Right cardiac atrium (tissue), 5 donors: ENCODE measurements at regions not wholly inside any gene's neighbourhood (a gene's known extent, or its start where the extent isn't known, plus 50 kb on each side); places are given as distances from the start of the nearest gene placed in this dataset.

Source experiments
- ATAC-seq, 2 donors: fragments of 200-7000 bp; cut with Tn5 transposase; one replicate each; pipeline versions ENCODE4 v1.8.0 to v1.9.1; 2020; ENCODE audit warnings: moderate library complexity in 2 of 2, mild to moderate bottlenecking in 1 of 2
- DNase-seq, 3 donors: peaks; one replicate each; pipeline ENCODE4 v3.0.0-alpha.2; 2020
- H3K27ac ChIP-seq: one replicate; pipeline ENCODE4 v1.5.1; 2013; ENCODE audit warnings: mild to moderate bottlenecking, low read length, control low read depth, moderate library complexity
- H3K27me3 ChIP-seq: one replicate; pipeline ENCODE4 v1.6.1; 2013; ENCODE audit not compliant: control insufficient read depth, insufficient read depth
- H3K4me1 ChIP-seq: one replicate; pipeline ENCODE4 v1.6.1; 2013; ENCODE audit warnings: low read length; ENCODE audit not compliant: control insufficient read depth, insufficient read depth
- H3K4me3 ChIP-seq: one replicate; pipeline ENCODE4 v1.5.1; 2013; ENCODE audit warnings: low read length, control low read depth
- H3K9me3 ChIP-seq: one replicate; pipeline ENCODE4 v1.6.1; 2013; ENCODE audit warnings: low read length; ENCODE audit not compliant: control insufficient read depth
- WGBS: extraction: QIAGEN DNeasy Blood & Tissue Kit; methylation state at CpG from one replicate; pipeline ENCODE4 v1.1.7; 2013; 5-methylcytosine and 5-hydroxymethylcytosine counted together
- intact Hi-C, 4 donors: fragments of 100-400 bp; cut with DNase I; formaldehyde crosslinking; loops; one replicate each; pipeline versions ENCODE4 v1.11.0 to v1.14.0; 2022 to 2023
- donor health status: healthy with polysubstance abuse.
- donor health status: DM: no; HTN: yes; CAD: no.
- donor health status: DM: no; HTN: no; CAD: no.
- donor health status: DM: no; HTN: yes; CAD: no; lungs with severe emphysema.
- donor health status: DM: yes; HTN: yes; CAD: no.

GRCh38 chr12:79534029-79534867, 156.5 kb downstream of the PAWR start:
- H3K27ac ChIP-seq = no peak overlapping the region
- WGBS = 77% methylated on average over 5 of the region's 5 CpGs
- ATAC-seq (no peak), DNase-seq (no peak)
- H3K4me1 ChIP-seq = no peaks in the 10 kb centered on the region
- intact Hi-C loops = no loop called here
- H3K4me3 ChIP-seq = no peak overlapping the region
- no peaks in the 10 kb centered on the region for H3K9me3 ChIP-seq
- no peaks in the 10 kb centered on the region for H3K27me3 ChIP-seq

- ATAC-seq (peak in 1 of 2 donors; percentile 47), DNase-seq (no peak)
- Histone ChIP-seq H3K27ac (no peak overlapping the region), H3K4me1 (no peaks in the 10 kb centered on the region), H3K4me3 (no peak overlapping the region), H3K27me3 (no peaks in the 10 kb centered on the region), H3K9me3 (no peaks in the 10 kb centered on the region)
- intact Hi-C loops = no loop called here
- WGBS = 86% methylated on average over 7 of the region's 7 CpGs
These were observed 157.9 kb downstream of the PAWR start for GRCh38 chr12:79532907-79533288.

- Histone ChIP-seq H3K9me3 (no peaks in the 10 kb centered on the region), H3K27me3 (no peaks in the 10 kb centered on the region), H3K27ac (no peak overlapping the region), H3K4me1 (no peaks in the 10 kb centered on the region), H3K4me3 (no peak overlapping the region)
- intact Hi-C loops = no loop called here
- DNase-seq (no peak), ATAC-seq (peak in 1 of 2 donors; percentile 77)
- WGBS = 82% methylated on average over 4 of the region's 4 CpGs
These were observed 159.2 kb downstream of the PAWR start for GRCh38 chr12:79531518-79531917.

GRCh38 chr12:79527473-79527872, 163.3 kb downstream of the PAWR start:
- Histone ChIP-seq H3K9me3 (no peaks in the 10 kb centered on the region), H3K4me1 (no peaks in the 10 kb centered on the region), H3K4me3 (no peak overlapping the region), H3K27ac (no peak overlapping the region), H3K27me3 (no peaks in the 10 kb centered on the region)
- intact Hi-C loops = no loop called here
- ATAC-seq (no peak), DNase-seq (no peak)
- WGBS = 91% methylated on average over 1 of the region's 1 CpG

GRCh38 chr12:79525357-79525756, 165.4 kb downstream of the PAWR start:
- Histone ChIP-seq H3K9me3 (no peaks in the 10 kb centered on the region), H3K27ac (no peak overlapping the region), H3K4me3 (no peak overlapping the region), H3K27me3 (no peaks in the 10 kb centered on the region), H3K4me1 (peaks cover 3% of the 10 kb centered on the region)
- DNase-seq (no peak), ATAC-seq (no peak)
- intact Hi-C loops = no loop called here

GRCh38 chr12:79524507-79525148, 166.1 kb downstream of the PAWR start:
- Histone ChIP-seq H3K4me3 (no peak overlapping the region), H3K4me1 (peaks cover 3% of the 10 kb centered on the region), H3K9me3 (no peaks in the 10 kb centered on the region), H3K27ac (no peak overlapping the region), H3K27me3 (no peaks in the 10 kb centered on the region)
- whole genome bisulfite sequencing = 52% methylated on average over 6 of the region's 6 CpGs
- ATAC-seq (peak; percentile 45 to 52), DNase-seq (no peak)
- intact Hi-C loops = no loop called here

- intact Hi-C loops = no loop called here
- WGBS = 83% methylated on average over 2 of the region's 2 CpGs
- no peaks in the 10 kb centered on the region for H3K27me3 ChIP-seq
- H3K4me1 ChIP-seq = peaks cover 3% of the 10 kb centered on the region
- no peaks in the 10 kb centered on the region for H3K9me3 ChIP-seq
- no peak for DNase-seq
- H3K27ac ChIP-seq = no peak overlapping the region
- H3K4me3 ChIP-seq = no peak overlapping the region
- ATAC-seq = no peak
These were observed 167.8 kb downstream of the PAWR start for GRCh38 chr12:79522989-79523386.

GRCh38 chr12:79522257-79522988, 168.3 kb downstream of the PAWR start:
- intact Hi-C loops = no loop called here
- 66% methylated on average over 11 of the region's 11 CpGs for WGBS
- Histone ChIP-seq H3K27ac (no peak overlapping the region), H3K4me3 (no peak overlapping the region), H3K4me1 (peaks cover 3% of the 10 kb centered on the region), H3K27me3 (no peaks in the 10 kb centered on the region), H3K9me3 (no peaks in the 10 kb centered on the region)
- ATAC-seq = peak in 1 of 2 donors; percentile 73
- no peak for DNase-seq

- Histone ChIP-seq H3K4me3 (no peak overlapping the region), H3K4me1 (peaks cover 3% of the 10 kb centered on the region), H3K27ac (no peak overlapping the region), H3K9me3 (no peaks in the 10 kb centered on the region), H3K27me3 (no peaks in the 10 kb centered on the region)
- intact Hi-C loops = no loop called here
- DNase-seq = no peak
- 92% methylated on average over 1 of the region's 1 CpG for WGBS
- no peak for ATAC-seq
These were observed 169.2 kb downstream of the PAWR start for GRCh38 chr12:79521576-79521975.

GRCh38 chr12:79517363-79517762, 173.4 kb downstream of the PAWR start:
- peaks cover 3% of the 10 kb centered on the region for H3K4me1 ChIP-seq
- no peaks in the 10 kb centered on the region for H3K9me3 ChIP-seq
- H3K27ac ChIP-seq = no peak overlapping the region
- DNase-seq (no peak), ATAC-seq (no peak)
- intact Hi-C loops = no loop called here
- no peak overlapping the region for H3K4me3 ChIP-seq
- no peaks in the 10 kb centered on the region for H3K27me3 ChIP-seq
- 93% methylated on average over 2 of the region's 2 CpGs for WGBS

GRCh38 chr12:79515530-79515935, 175.2 kb downstream of the PAWR start:
- no peak overlapping the region for H3K27ac ChIP-seq
- intact Hi-C loops = no loop called here
- DNase-seq (no peak), ATAC-seq (no peak)
- H3K9me3 ChIP-seq = no peaks in the 10 kb centered on the region
- no peaks in the 10 kb centered on the region for H3K27me3 ChIP-seq
- H3K4me3 ChIP-seq = no peak overlapping the region
- no peaks in the 10 kb centered on the region for H3K4me1 ChIP-seq
- WGBS = 70% methylated on average over 3 of the region's 3 CpGs
